IMR-90 (cell line): ENCODE measurements at regions not wholly inside any gene's neighbourhood (a gene's known extent, or its start where the extent isn't known, plus 50 kb on each side); places are given as distances from the start of the nearest gene placed in this dataset.
A peak's percentile ranks its signal among the peaks of the same experiment; 100 is the strongest.

Experiments used
- ATAC-seq: fragments of 200-7000 bp; cut with Tn5 transposase; 2 replicates; pipeline ENCODE4 v1.9.1; 2020; ENCODE audit warnings: low read depth, mild to moderate bottlenecking, moderate library complexity
- BruUV-seq: library from RNA; stranded (reverse); fragments of 400-500 nt; replicated peaks from 2 replicates; lab custom pipeline; 2021; lab: Mats Ljungman, UMichigan
- CTCF ChIA-PET: fragments of 300-600 bp; formaldehyde crosslinking; extraction: SDS; loops from one replicate; lab custom pipeline; 2021; ENCODE audit warnings: antibody characterized with exemption; lab: Yijun Ruan, JAX
- POLR2A ChIA-PET: fragments of 300-600 bp; sonication (Branson Sonifier 250); formaldehyde crosslinking; loops from one replicate; lab custom pipeline; 2022; ENCODE audit warnings: antibody characterized with exemption; ENCODE audit not compliant: unreplicated experiment; lab: Charles Lee
- DNase-seq: peaks from one replicate; pipeline ENCODE4 v3.0.0; 2013
- H2AFZ ChIP-seq: replicated peaks from 2 replicates; pipeline ENCODE3; 2013; ENCODE audit warnings: low read length, mild to moderate bottlenecking; ENCODE audit not compliant: poor library complexity
- H2AK5ac ChIP-seq: 2 replicates; pipeline ENCODE4 v1.6.1; 2013; ENCODE audit warnings: low read depth, low read length, inconsistent platforms
- H2AK9ac ChIP-seq: replicated peaks from 2 replicates; pipeline ENCODE3; 2013; ENCODE audit warnings: mild to moderate bottlenecking, low read depth, low read length, moderate library complexity; ENCODE audit not compliant: poor library complexity
- H2BK120ac ChIP-seq: 2 replicates; pipeline ENCODE4 v1.6.1; 2013; ENCODE audit warnings: low read depth, low read length, inconsistent platforms
- H2BK15ac ChIP-seq: 3 replicates; pipeline ENCODE4 v1.6.1; 2013; ENCODE audit warnings: low read depth, low read length, inconsistent platforms
- H2BK20ac ChIP-seq: 2 replicates; pipeline ENCODE4 v1.6.1; 2013; ENCODE audit warnings: low read depth, mild to moderate bottlenecking, inconsistent platforms, low read length, moderate library complexity
- H2BK5ac ChIP-seq: 2 replicates; pipeline ENCODE4 v1.6.1; 2013; ENCODE audit warnings: mild to moderate bottlenecking, low read depth, low read length, inconsistent platforms; ENCODE audit not compliant: poor library complexity, severe bottlenecking
- H3K14ac ChIP-seq: replicated peaks from 2 replicates; pipeline ENCODE4 v1.6.1; 2013; ENCODE audit warnings: low read depth, low read length, inconsistent platforms
- H3K18ac ChIP-seq: 2 replicates; pipeline ENCODE4 v1.6.1; 2013; ENCODE audit warnings: low read depth, low read length, control low read depth
- H3K23ac ChIP-seq: 2 replicates; pipeline ENCODE4 v1.6.1; 2013; ENCODE audit warnings: low read depth, low read length, inconsistent platforms
- H3K27ac ChIP-seq: 2 replicates; pipeline ENCODE4 v1.5.1; 2013; ENCODE audit warnings: mild to moderate bottlenecking, control low read depth, low read length; ENCODE audit not compliant: insufficient read depth
- H3K27me3 ChIP-seq: 2 replicates; pipeline ENCODE4 v1.6.1; 2013; ENCODE audit warnings: low read length; ENCODE audit not compliant: control insufficient read depth, insufficient read depth
- H3K36me3 ChIP-seq: 2 replicates; pipeline ENCODE4 v1.6.1; 2013; ENCODE audit warnings: low read length, mixed read lengths; ENCODE audit not compliant: control insufficient read depth, insufficient read depth
- H3K4ac ChIP-seq: 2 replicates; pipeline ENCODE4 v1.6.1; 2013; ENCODE audit warnings: low read depth, low read length, inconsistent platforms
- H3K4me1 ChIP-seq: 2 replicates; pipeline ENCODE4 v1.6.1; 2013; ENCODE audit warnings: low read length, mixed read lengths; ENCODE audit not compliant: control insufficient read depth, insufficient read depth
- H3K4me2 ChIP-seq: 2 replicates; pipeline ENCODE4 v1.6.1; 2013; ENCODE audit warnings: low read depth, mild to moderate bottlenecking, control low read depth, low read length, moderate library complexity
- H3K4me3 ChIP-seq: 2 replicates; pipeline ENCODE4 v1.5.1; 2013; ENCODE audit warnings: low read depth, mild to moderate bottlenecking, control low read depth, low read length, moderate library complexity; ENCODE audit not compliant: insufficient read depth
- H3K56ac ChIP-seq: 2 replicates; pipeline ENCODE4 v1.6.1; 2013; ENCODE audit warnings: low read length, inconsistent platforms; ENCODE audit not compliant: insufficient read depth; ENCODE audit errors: extremely low read depth
- H3K79me1 ChIP-seq, 2 experiments: 2 replicates each; pipeline ENCODE4 v1.6.1; 2013; ENCODE audit warnings: low read length in 2 of 2, inconsistent platforms in 1 of 2, low read depth in 1 of 2
- H3K9ac ChIP-seq: 2 replicates; pipeline ENCODE4 v1.6.1; 2013; ENCODE audit warnings: low read depth, low read length, control low read depth
- H3K9me1 ChIP-seq: 2 replicates; pipeline ENCODE4 v1.6.1; 2013; ENCODE audit warnings: low read length, inconsistent platforms; ENCODE audit not compliant: insufficient read depth
- H3K9me3 ChIP-seq: 2 replicates; pipeline ENCODE4 v1.6.1; 2013; ENCODE audit warnings: low read length; ENCODE audit not compliant: control insufficient read depth, insufficient read depth
- H4K20me1 ChIP-seq: 2 replicates; pipeline ENCODE4 v1.6.1; 2013; ENCODE audit warnings: low read length, inconsistent platforms; ENCODE audit not compliant: insufficient read depth
- H4K5ac ChIP-seq: 2 replicates; pipeline ENCODE4 v1.6.1; 2013; ENCODE audit warnings: mild to moderate bottlenecking, low read depth, low read length, control low read depth
- H4K8ac ChIP-seq, 2 experiments: 2 replicates each; pipeline ENCODE4 v1.6.1; 2013; ENCODE audit warnings: low read depth in 2 of 2, low read length in 2 of 2, control low read depth in 1 of 2, inconsistent platforms in 1 of 2
- H4K91ac ChIP-seq: 2 replicates; pipeline ENCODE4 v1.6.1; 2013; ENCODE audit warnings: low read depth, low read length, inconsistent platforms; ENCODE audit not compliant: insufficient read depth
- FOS ChIP-seq: fragments of 150-350 bp; IDR thresholded peaks from 2 replicates; pipeline ENCODE4 v1.6.1; 2016; ENCODE audit warnings: low read depth, low read length
- MAFK ChIP-seq: IDR thresholded peaks from 2 replicates; pipeline ENCODE4 v1.6.1; 2012; ENCODE audit warnings: low read depth, low read length, improper control_type of control experiment
- RCOR1 ChIP-seq: IDR thresholded peaks from 2 replicates; pipeline ENCODE4 v1.6.1; 2012; ENCODE audit warnings: mild to moderate bottlenecking, low read length, improper control_type of control experiment; ENCODE audit not compliant: insufficient replicate concordance
- SMC3 ChIP-seq: fragments of 150-350 bp; IDR thresholded peaks from 2 replicates; pipeline ENCODE4 v1.6.1; 2016; ENCODE audit warnings: low read depth, mild to moderate bottlenecking, antibody characterized with exemption, low read length, moderate library complexity
- WGBS, 2 experiments: methylation state at CpG; one replicate each; pipeline versions ENCODE4 v1.1.5 to v1.1.7; 2013; ENCODE audit warnings: missing lambda C conversion rate in 2 of 2; ENCODE audit not compliant: insufficient read length in 1 of 2; ENCODE audit errors: extremely low coverage in 2 of 2; 5-methylcytosine and 5-hydroxymethylcytosine counted together
- dilution Hi-C: fragments of 300-500 bp; cut with HindIII; formaldehyde crosslinking; loops from one replicate; pipeline ENCODE4 v1.14.3; 2018; ENCODE audit warnings: low sequenced_read_pairs; ENCODE audit not compliant: unreplicated experiment
- in situ Hi-C: fragments of 300-500 bp; cut with MboI; formaldehyde crosslinking; loops from 3 replicates; pipeline ENCODE4 v1.14.3; 2019; ENCODE audit warnings: low sequenced_read_pairs, inconsistent platforms, mixed read lengths
- intact Hi-C: fragments of 100-400 bp; cut with micrococcal nuclease; formaldehyde crosslinking; loops from 2 replicates; pipeline ENCODE4 v1.10.0; 2022

GRCh38 chr3:76842216-76842615, 197.7 kb upstream of the ROBO2 start:
- Histone ChIP-seq H4K20me1 (no peaks in the 10 kb centered on the region), H3K18ac (no peak overlapping the region), H3K27ac (no peak overlapping the region; the same call in 1 of the 2 replicates), H2BK5ac (no peak overlapping the region), H3K79me1 (no peaks in the 10 kb centered on the region), H3K4me2 (no peak overlapping the region), H3K9me1 (no peaks in the 10 kb centered on the region), H2AK5ac (no peak overlapping the region), H4K5ac (no peak overlapping the region), H3K4me1 (no peaks in the 10 kb centered on the region), H2BK120ac (no peak overlapping the region), H3K4ac (no peak overlapping the region), H2BK15ac (no peak overlapping the region), H3K23ac (no peak overlapping the region), H3K56ac (no peak overlapping the region), H2AK9ac (no peak overlapping the region), H2AFZ (no peak overlapping the region), H2BK20ac (no peak overlapping the region), H3K4me3 (no peak overlapping the region), H3K9ac (no peak overlapping the region), H3K27me3 (no peaks in the 10 kb centered on the region), H3K14ac (no peak overlapping the region), H3K9me3 (no peaks in the 10 kb centered on the region), H4K8ac (no peak overlapping the region), H3K36me3 (no peaks in the 10 kb centered on the region), H4K91ac (no peak overlapping the region)
- ChIA-PET POLR2A (no interaction called here), CTCF (no interaction called here)
- in situ Hi-C loops (no loop called here), intact Hi-C loops (no loop called here), dilution Hi-C loops (no loop called here)
- ATAC-seq (peak; percentile 17), DNase-seq (no peak)
- WGBS, 2 experiments = no CpG with 5 or more reads among the region's 1 CpG
- BruUV-seq = no TSS peak
- TF ChIP-seq RCOR1 = no peak
- TF ChIP-seq SMC3 = no peak
- no peak for TF ChIP-seq MAFK
- TF ChIP-seq FOS = no peak
